Retinal pigment epithelial cell (primary cell): ENCODE measurements at regions not wholly inside any gene's neighbourhood (a gene's known extent, or its start where the extent isn't known, plus 50 kb on each side); places are given as distances from the start of the nearest gene placed in this dataset.
"Not testable (repeated sequence)": the region's sequence is repeated elsewhere in the genome, so short reads cannot be mapped to it uniquely, and the experiment has no call there.

Experiments
- DNase-seq: peaks from one replicate; pipeline ENCODE4 v3.0.0-alpha.2; 2010; ENCODE audit warnings: low read depth
- H3K4me3 ChIP-seq: 2 replicates; pipeline ENCODE4 v1.5.1; 2011; ENCODE audit warnings: mild to moderate bottlenecking, low read length, control low read depth, moderate library complexity
- CTCF ChIP-seq: conservative IDR thresholded peaks from 2 replicates; pipeline ENCODE4 v1.5.1; 2011; ENCODE audit warnings: low read depth, low read length, control low read depth, inconsistent platforms

GRCh38 chr17:74139120-74139519 is 64.4 kb upstream of the RPL38 start:
- DNase-seq, result no peak
- no peak overlapping the region for H3K4me3 ChIP-seq
- no peak for TF ChIP-seq CTCF

GRCh38 chr17:74140282-74140681 is 63.2 kb upstream of the RPL38 start:
- TF ChIP-seq CTCF, result no peak
- no peak overlapping the region for H3K4me3 ChIP-seq
- no peak for DNase-seq

- no peak for DNase-seq
- no peak for TF ChIP-seq CTCF
- no peak overlapping the region for H3K4me3 ChIP-seq
Observed at GRCh38 chr17:74141612-74142011, 61.9 kb upstream of the RPL38 start.

GRCh38 chr17:74143318-74143717 is 60.2 kb upstream of the RPL38 start:
- DNase-seq, result not testable (repeated sequence)

GRCh38 chr17:74145756-74146155 is 57.7 kb upstream of the RPL38 start:
- H3K4me3 ChIP-seq, result no peak overlapping the region
- no peak for TF ChIP-seq CTCF
- DNase-seq, result no peak

More at GRCh38 chr17:74143318-74143717, 60.2 kb upstream of the RPL38 start:
- not testable (repeated sequence) for H3K4me3 ChIP-seq

- no peak for DNase-seq
- TF ChIP-seq CTCF, result no peak
- H3K4me3 ChIP-seq, result no peak overlapping the region
Observed at GRCh38 chr17:74146196-74146595, 57.3 kb upstream of the RPL38 start.

- no peak for TF ChIP-seq CTCF
- no peak for DNase-seq
Observed at GRCh38 chr17:74147056-74147835, 56.2 kb upstream of the RPL38 start.

More at GRCh38 chr17:74147056-74147835, 56.2 kb upstream of the RPL38 start:
- H3K4me3 ChIP-seq, result no peak overlapping the region
